Spleen (tissue), 11 donors: ENCODE measurements at regions not wholly inside any gene's neighbourhood (a gene's known extent, or its start where the extent isn't known, plus 50 kb on each side); places are given as distances from the start of the nearest gene placed in this dataset.
A peak's percentile ranks its signal among the peaks of the same experiment; 100 is the strongest.

Experiments used
- DNase-seq: peaks from one replicate; pipeline ENCODE4 v3.0.0-alpha.2; 2020
- H3K27ac ChIP-seq, 8 donors: fragments of 200-600 bp; sonication (generic) in 7 of 8; 1 replicate in 4 of 8; 2 replicates in 4 of 8; pipeline versions ENCODE4 v1.5.0 to v1.8.0; 2016 to 2021; ENCODE audit warnings: inconsistent platforms in 4 of 8, mild to moderate bottlenecking in 4 of 8, moderate library complexity in 1 of 8
- H3K27me3 ChIP-seq, 7 donors: fragments of 200-600 bp; sonication (generic) in 6 of 7; replicated peaks in 1 of 7; 1 replicate in 4 of 7; 2 replicates in 3 of 7; pipeline versions ENCODE4 v1.5.0 to v1.8.0; 2016 to 2021; ENCODE audit warnings: inconsistent platforms in 3 of 7, mild to moderate bottlenecking in 1 of 7
- H3K36me3 ChIP-seq, 6 donors: fragments of 200-600 bp; sonication (generic) in 5 of 6; 1 replicate in 4 of 6; 2 replicates in 2 of 6; pipeline versions ENCODE4 v1.5.0 to v1.8.0; 2016 to 2021; ENCODE audit warnings: inconsistent platforms in 2 of 6
- H3K4me1 ChIP-seq, 6 donors: fragments of 200-600 bp; sonication (generic) in 5 of 6; 1 replicate in 3 of 6; 2 replicates in 3 of 6; pipeline versions ENCODE4 v1.5.0 to v1.8.0; 2016 to 2021; ENCODE audit warnings: inconsistent platforms in 3 of 6
- H3K4me3 ChIP-seq, 8 donors: fragments of 200-600 bp; sonication (generic) in 7 of 8; 1 replicate in 4 of 8; 2 replicates in 4 of 8; pipeline versions ENCODE4 v1.5.0 to v1.8.0; 2016 to 2021; ENCODE audit warnings: inconsistent platforms in 4 of 8, mild to moderate bottlenecking in 4 of 8, moderate library complexity in 2 of 8
- H3K9me3 ChIP-seq, 8 donors: fragments of 200-600 bp; sonication (generic) in 7 of 8; 1 replicate in 4 of 8; 2 replicates in 4 of 8; pipeline versions ENCODE4 v1.5.0 to v1.8.0; 2016 to 2021; ENCODE audit warnings: inconsistent platforms in 4 of 8
- CTCF ChIP-seq, 11 experiments: fragments of 200-600 bp in 7 of 11; fragments of 450-650 bp in 4 of 11; sonication (generic) in 4 of 11; IDR thresholded peaks in 8 of 11; conservative IDR thresholded peaks in 3 of 11; 1 replicate in 7 of 11; 2 replicates in 4 of 11; pipeline versions ENCODE4 v1.4.0 to v1.8.0; 2016 to 2021; ENCODE audit warnings: antibody characterized with exemption in 11 of 11, inconsistent platforms in 4 of 11, mild to moderate bottlenecking in 1 of 11
- POLR2A ChIP-seq, 3 donors: fragments of 450-650 bp; IDR thresholded peaks; one replicate each; pipeline ENCODE4 v1.5.1; 2017; ENCODE audit warnings: antibody characterized with exemption in 3 of 3, mild to moderate bottlenecking in 1 of 3
- POLR2AphosphoS5 ChIP-seq, 3 donors: sonication (generic); formaldehyde crosslinking; IDR thresholded peaks; one replicate each; pipeline ENCODE4 v1.5.1; 2017; ENCODE audit warnings: antibody characterized with exemption in 3 of 3
- WGBS, 5 donors: extraction: QIAGEN DNeasy Blood & Tissue Kit in 3 of 5; methylation state at CpG; one replicate each; pipeline versions ENCODE4 v1.1.5 to v1.1.7; 2013 to 2018; 5-methylcytosine and 5-hydroxymethylcytosine counted together
- intact Hi-C: fragments of 100-400 bp; cut with DNase I; formaldehyde crosslinking; loops from one replicate; pipeline ENCODE4 v1.15.0; 2023; ENCODE audit warnings: low total_unique reads
- donor health status: healthy with polysubstance abuse.
- donor health status: DM: no; HTN: no; CAD: no; lungs with moderate emphysema.
- donor health status: DM: no; HTN: no; CAD: no.
- donor health status: Bipolar disorder and iron deficiency.
- donor health status: healthy.
- donor health status: DM: no; HTN: no; CAD: no.
- donor health status: DM: yes; HTN: yes; CAD: no.

- TF ChIP-seq POLR2A (IDR thresholded peaks at IDR 0.05): no peak
- TF ChIP-seq CTCF (IDR thresholded peaks at IDR 0.05 in 8 of 11, conservative IDR thresholded peaks at IDR 0.05 in 3 of 11): no peak
- TF ChIP-seq POLR2AphosphoS5 (IDR thresholded peaks at IDR 0.05): no peak
- peaks cover 23 to 43% (median 33%) of the 10 kb centered on the region in 6 donors for H3K4me1 ChIP-seq
- no peak overlapping the region for H3K4me3 ChIP-seq
- DNase-seq: no peak
- H3K9me3 ChIP-seq: no peaks in the 10 kb centered on the region
- 55 to 92% (median 82%) methylated on average over 3 of the region's 3 CpGs for WGBS, 5 donors
- peak overlapping the region in 7 of 8 donors; percentile 0 to 87 (median 48) for H3K27ac ChIP-seq
- H3K27me3 ChIP-seq: no peaks in the 10 kb centered on the region
- H3K36me3 ChIP-seq: no peaks in the 10 kb centered on the region
- intact Hi-C loops: no loop called here
Measured at GRCh38 chr17:68790492-68790891, 164.7 kb downstream of the ABCA8 start.

- peak overlapping the region in 2 of 8 donors; percentile 48 to 87 for H3K27ac ChIP-seq
- no peaks in the 10 kb centered on the region for H3K27me3 ChIP-seq
- peaks cover 12 to 34% (median 23%) of the 10 kb centered on the region in 6 donors for H3K4me1 ChIP-seq
- H3K36me3 ChIP-seq: no peaks in the 10 kb centered on the region
- H3K4me3 ChIP-seq: no peak overlapping the region
- H3K9me3 ChIP-seq: no peaks in the 10 kb centered on the region
- DNase-seq: no peak
- no peak for TF ChIP-seq POLR2A (IDR thresholded peaks at IDR 0.05)
- no peak for TF ChIP-seq CTCF (IDR thresholded peaks at IDR 0.05 in 8 of 11, conservative IDR thresholded peaks at IDR 0.05 in 3 of 11)
- TF ChIP-seq POLR2AphosphoS5 (IDR thresholded peaks at IDR 0.05): no peak
- intact Hi-C loops: no loop called here
- 90 to 98% (median 93%) methylated on average over 2 of the region's 2 CpGs for WGBS, 5 donors
Measured at GRCh38 chr17:68789203-68789962, 165.8 kb downstream of the ABCA8 start.

- TF ChIP-seq POLR2AphosphoS5 (IDR thresholded peaks at IDR 0.05) (no peak), CTCF (IDR thresholded peaks at IDR 0.05 in 8 of 11, conservative IDR thresholded peaks at IDR 0.05 in 3 of 11) (no peak), POLR2A (IDR thresholded peaks at IDR 0.05) (no peak)
- no peaks in the 10 kb centered on the region for H3K27me3 ChIP-seq
- no peaks in the 10 kb centered on the region for H3K36me3 ChIP-seq
- intact Hi-C loops: no loop called here
- DNase-seq: no peak
- H3K4me3 ChIP-seq: no peak overlapping the region
- WGBS, 5 donors: 75 to 83% (median 78%) methylated on average over 7 of the region's 7 CpGs
- H3K27ac ChIP-seq: no peak overlapping the region
- H3K9me3 ChIP-seq: no peaks in the 10 kb centered on the region
- H3K4me1 ChIP-seq: peaks cover 0 to 12% (median 0%) of the 10 kb centered on the region in 6 donors
Measured at GRCh38 chr17:68785565-68786486, 169.4 kb downstream of the ABCA8 start.

GRCh38 chr17:68784431-68784830, 170.8 kb downstream of the ABCA8 start:
- H3K4me3 ChIP-seq: no peak overlapping the region
- H3K27ac ChIP-seq: peak overlapping the region in 2 of 8 donors; percentile 32 to 41
- H3K27me3 ChIP-seq: no peaks in the 10 kb centered on the region
- intact Hi-C loops: no loop called here
- no peaks in the 10 kb centered on the region for H3K9me3 ChIP-seq
- H3K4me1 ChIP-seq: peaks cover 0 to 12% (median 0%) of the 10 kb centered on the region in 6 donors
- DNase-seq: no peak
- no peaks in the 10 kb centered on the region for H3K36me3 ChIP-seq
- 90 to 95% (median 92%) methylated on average over 3 of the region's 3 CpGs for WGBS, 5 donors
- no peak for TF ChIP-seq POLR2A (IDR thresholded peaks at IDR 0.05)
- TF ChIP-seq POLR2AphosphoS5 (IDR thresholded peaks at IDR 0.05): no peak
- TF ChIP-seq CTCF (IDR thresholded peaks at IDR 0.05 in 8 of 11, conservative IDR thresholded peaks at IDR 0.05 in 3 of 11): no peak
